GM19099 (cell line): ENCODE measurements at regions not wholly inside any gene's neighbourhood (a gene's known extent, or its start where the extent isn't known, plus 50 kb on each side); places are given as distances from the start of the nearest gene placed in this dataset.

ENCODE experiments used
- POLR2A ChIP-seq: IDR thresholded peaks from 3 replicates; pipeline ENCODE4 v1.6.1; 2011; ENCODE audit warnings: low read depth; ENCODE audit not compliant: insufficient read length; ENCODE audit errors: extremely low read depth

GRCh38 chr5:133807348-133807747 lies 161.1 kb downstream of the C5orf15 start:
- no peak for TF ChIP-seq POLR2A

GRCh38 chr5:133806847-133807246 lies 161.6 kb downstream of the C5orf15 start:
- no peak for TF ChIP-seq POLR2A

- no peak for TF ChIP-seq POLR2A
Observed at GRCh38 chr5:133801955-133802751, 166.3 kb downstream of the C5orf15 start.

GRCh38 chr5:133801431-133801830 lies 167.0 kb downstream of the C5orf15 start:
- no peak for TF ChIP-seq POLR2A

- TF ChIP-seq POLR2A = no peak
Observed at GRCh38 chr5:133799571-133800237, 168.7 kb downstream of the C5orf15 start.

- TF ChIP-seq POLR2A = no peak
Observed at GRCh38 chr5:133797167-133797566, 171.3 kb downstream of the C5orf15 start.

- no peak for TF ChIP-seq POLR2A
Observed at GRCh38 chr5:133796186-133796585, 172.2 kb downstream of the C5orf15 start.

GRCh38 chr5:133794771-133795415 lies 173.5 kb downstream of the C5orf15 start:
- TF ChIP-seq POLR2A = no peak

- no peak for TF ChIP-seq POLR2A
Observed at GRCh38 chr5:133793756-133794465, 174.5 kb downstream of the C5orf15 start.

GRCh38 chr5:133792655-133793054 lies 175.8 kb downstream of the C5orf15 start:
- TF ChIP-seq POLR2A = no peak

- no peak for TF ChIP-seq POLR2A
Observed at GRCh38 chr5:133792024-133792423, 176.4 kb downstream of the C5orf15 start.

GRCh38 chr5:133790898-133791297 lies 177.5 kb downstream of the C5orf15 start:
- TF ChIP-seq POLR2A = no peak

- TF ChIP-seq POLR2A = no peak
Observed at GRCh38 chr5:133789428-133789827, 177.1 kb upstream of the FSTL4 start.

GRCh38 chr5:133788121-133788520 lies 175.8 kb upstream of the FSTL4 start:
- no peak for TF ChIP-seq POLR2A

- TF ChIP-seq POLR2A = no peak
Observed at GRCh38 chr5:133786420-133786819, 174.1 kb upstream of the FSTL4 start.

GRCh38 chr5:133785182-133785581 lies 172.8 kb upstream of the FSTL4 start:
- no peak for TF ChIP-seq POLR2A

- no peak for TF ChIP-seq POLR2A
Observed at GRCh38 chr5:133783481-133783880, 171.1 kb upstream of the FSTL4 start.
